HepG2 (cell line): ENCODE measurements at regions not wholly inside any gene's neighbourhood (a gene's known extent, or its start where the extent isn't known, plus 50 kb on each side); places are given as distances from the start of the nearest gene placed in this dataset.

Experiments used
- ATAC-seq: fragments of 200-7000 bp; cut with Tn5 transposase; 3 replicates; pipeline ENCODE4 v1.9.1; 2020; ENCODE audit warnings: mild to moderate bottlenecking, moderate library complexity
- BruUV-seq: library from RNA; stranded (reverse); fragments of 400-500 nt; replicated peaks from 2 replicates; lab custom pipeline; 2021; lab: Mats Ljungman, UMichigan
- CTCF ChIA-PET: fragments of 300-600 bp; formaldehyde crosslinking; extraction: SDS; loops from one replicate; lab custom pipeline; 2021; ENCODE audit warnings: low total read pairs, inconsistent platforms, low intra/inter-chr PET ratio; lab: Yijun Ruan, JAX
- POLR2A ChIA-PET: fragments of 350-600 bp; sonication (Branson Sonifier 250); formaldehyde crosslinking; loops from one replicate; lab custom pipeline; 2020; ENCODE audit warnings: antibody characterized with exemption, inconsistent platforms; lab: Yijun Ruan, JAX
- DNase-seq: peaks from one replicate; pipeline ENCODE4 v3.0.0-alpha.2; 2015; ENCODE audit warnings: low spot score
- FAIRE-seq: peaks from 3 replicates; lab custom pipeline; 2011; peaks lifted over from hg19 to GRCh38; lab: Jason Lieb, UNC
- H2AFZ ChIP-seq: one replicate; pipeline ENCODE4 v1.6.1; 2011; ENCODE audit warnings: low read length, inconsistent platforms
- H3K27ac ChIP-seq: fragments of 300-600 bp; 3 replicates; pipeline ENCODE4 v1.8.0; 2011; ENCODE audit warnings: mixed run types, mild to moderate bottlenecking, mixed read lengths, low read length, inconsistent platforms; ENCODE audit not compliant: insufficient read depth; ENCODE audit errors: extremely low read length
- H3K27me3 ChIP-seq, 2 experiments: fragments of 200-600 bp in 1 of 2; 2 replicates in 1 of 2; 3 replicates in 1 of 2; pipeline versions ENCODE4 v1.6.0 to v1.8.0; 2011; ENCODE audit warnings: low read length in 2 of 2, mild to moderate bottlenecking in 2 of 2, moderate library complexity in 2 of 2, inconsistent platforms in 1 of 2; ENCODE audit not compliant: insufficient read depth in 2 of 2, control insufficient read depth in 1 of 2
- H3K36me3 ChIP-seq, 2 experiments: fragments of 200-600 bp in 1 of 2; replicated peaks in 1 of 2; 2 replicates in 1 of 2; 3 replicates in 1 of 2; pipeline versions ENCODE4 v1.5.1 to v1.8.0; 2011; ENCODE audit warnings: low read length in 2 of 2, inconsistent platforms in 1 of 2; ENCODE audit not compliant: insufficient read depth in 2 of 2, control insufficient read depth in 1 of 2
- H3K4me1 ChIP-seq: 2 replicates; pipeline ENCODE4 v1.5.1; 2012; ENCODE audit warnings: low read length, inconsistent platforms; ENCODE audit not compliant: insufficient read depth
- H3K4me2 ChIP-seq: 2 replicates; pipeline ENCODE4 v1.6.0; 2011; ENCODE audit warnings: low read depth, low read length, inconsistent platforms
- H3K4me3 ChIP-seq, 3 experiments: fragments of 200-600 bp in 1 of 3; sonication (generic), shearing (Covaris generic) in 1 of 3; replicated peaks in 1 of 3; 2 replicates each; pipeline ENCODE4 v1.5.1; 2011 to 2016; ENCODE audit warnings: low read length in 3 of 3, inconsistent platforms in 2 of 3, low read depth in 2 of 3, mild to moderate bottlenecking in 2 of 3, control low read depth in 1 of 3, mixed read lengths in 1 of 3; ENCODE audit not compliant: insufficient read depth in 1 of 3
- H3K79me2 ChIP-seq: one replicate; pipeline ENCODE4 v1.6.1; 2011; ENCODE audit warnings: low read length, inconsistent platforms; ENCODE audit not compliant: insufficient read depth
- H3K9ac ChIP-seq: 2 replicates; pipeline ENCODE4 v1.6.0; 2011; ENCODE audit warnings: mild to moderate bottlenecking, low read depth, low read length, inconsistent platforms; ENCODE audit not compliant: insufficient read depth
- H3K9me3 ChIP-seq: 2 replicates; pipeline ENCODE4 v1.5.1; 2012; ENCODE audit warnings: mild to moderate bottlenecking, low read length
- H4K20me1 ChIP-seq: 2 replicates; pipeline ENCODE4 v1.6.0; 2011; ENCODE audit warnings: inconsistent platforms, mild to moderate bottlenecking, low read length, moderate library complexity; ENCODE audit not compliant: insufficient read depth
- DR1 ChIP-seq: sonication (generic); formaldehyde crosslinking; IDR thresholded peaks from 2 replicates; pipeline ENCODE4 v1.8.0; 2021; ENCODE audit warnings: mild to moderate bottlenecking, missing genetic modification reagents, inconsistent platforms
- FOXA3 ChIP-seq: IDR thresholded peaks from 2 replicates; pipeline ENCODE4 v1.6.1; 2016; ENCODE audit warnings: missing genetic modification reagents, missing compliant biosample characterization
- GATAD2A ChIP-seq: IDR thresholded peaks from 2 replicates; pipeline ENCODE4 v1.6.1; 2016
- IRX3 ChIP-seq: sonication (generic); formaldehyde crosslinking; IDR thresholded peaks from 2 replicates; pipeline ENCODE4 v1.8.1; 2023; ENCODE audit warnings: mild to moderate bottlenecking, low read depth, missing genetic modification reagents, borderline replicate concordance
- MIXL1 ChIP-seq: IDR thresholded peaks from 2 replicates; pipeline ENCODE4 v1.6.1; 2016
- MLLT10 ChIP-seq: sonication (generic); formaldehyde crosslinking; IDR thresholded peaks from 2 replicates; pipeline ENCODE4 v1.4.0; 2020; ENCODE audit warnings: missing genetic modification reagents
- POGZ ChIP-seq: sonication (generic); formaldehyde crosslinking; IDR thresholded peaks from 2 replicates; pipeline ENCODE4 v1.4.0; 2020; ENCODE audit warnings: mild to moderate bottlenecking, missing genetic modification reagents
- SMC3 ChIP-seq: IDR thresholded peaks from 2 replicates; pipeline ENCODE4 v1.6.1; 2011; ENCODE audit warnings: low read length, improper control_type of control experiment
- SSRP1 ChIP-seq: IDR thresholded peaks from 2 replicates; pipeline ENCODE4 v1.6.1; 2016; ENCODE audit warnings: control low read depth
- STAG1 ChIP-seq: sonication (generic); formaldehyde crosslinking; IDR thresholded peaks from 2 replicates; pipeline ENCODE4 v1.4.0; 2020; ENCODE audit warnings: missing genetic modification reagents
- ZFY ChIP-seq: sonication (generic); formaldehyde crosslinking; IDR thresholded peaks from 2 replicates; pipeline ENCODE4 v1.4.0; 2020; ENCODE audit warnings: missing genetic modification reagents
- ZMYM4 ChIP-seq: sonication (generic); formaldehyde crosslinking; IDR thresholded peaks from 2 replicates; pipeline ENCODE4 v1.8.1; 2023; ENCODE audit warnings: mild to moderate bottlenecking, missing genetic modification reagents
- ZNF781 ChIP-seq: sonication (generic); formaldehyde crosslinking; IDR thresholded peaks from 2 replicates; pipeline ENCODE4 v1.5.1; 2020; ENCODE audit warnings: borderline replicate concordance, mild to moderate bottlenecking, missing genetic modification reagents; ENCODE audit errors: not compliant biosample characterization
- ZNF891 ChIP-seq: sonication (generic); formaldehyde crosslinking; IDR thresholded peaks from 2 replicates; pipeline ENCODE4 v1.5.0; 2020; ENCODE audit warnings: mild to moderate bottlenecking, missing genetic modification reagents
- WGBS: methylation state at CpG from one replicate; pipeline ENCODE4 v1.1.6; 2017; ENCODE audit warnings: low lambda C conversion rate; 5-methylcytosine and 5-hydroxymethylcytosine counted together
- in situ Hi-C: cut with HindIII; loops from 2 replicates; pipeline ENCODE4 v1.10.0; 2017; ENCODE audit warnings: low pct_unique_long_range_greater_than_20kb; ENCODE audit not compliant: extremely low pct_ligation_motif_present
- intact Hi-C: fragments of 100-400 bp; cut with micrococcal nuclease; formaldehyde crosslinking; loops from one replicate; pipeline ENCODE4 v1.10.0; 2022; ENCODE audit not compliant: unreplicated experiment
- TF ChIP-seq, protein P1 (sequence below), 2 experiments: fragments of 450-650 bp in 1 of 2; sonication (generic) in 1 of 2; formaldehyde crosslinking; IDR thresholded peaks; 2 replicates each; pipeline versions ENCODE4 v1.5.0 to v1.8.0; 2020 to 2022; ENCODE audit warnings: mild to moderate bottlenecking in 1 of 2, missing genetic modification reagents in 1 of 2
- TF ChIP-seq, protein P2 (sequence below): sonication (generic); formaldehyde crosslinking; IDR thresholded peaks from 2 replicates; pipeline ENCODE4 v1.5.0; 2020; ENCODE audit warnings: mild to moderate bottlenecking, missing genetic modification reagents, moderate library complexity
- TF ChIP-seq, protein P3 (sequence below), 2 experiments: IDR thresholded peaks; 2 replicates each; pipeline ENCODE4 v1.6.1; 2011 to 2012; ENCODE audit warnings: low read length in 2 of 2, borderline replicate concordance in 1 of 2, low read depth in 1 of 2, mild to moderate bottlenecking in 1 of 2, moderate library complexity in 1 of 2
- TF ChIP-seq, protein P4 (sequence below): IDR thresholded peaks from 2 replicates; pipeline ENCODE4 v1.6.1; 2018; ENCODE audit warnings: missing genetic modification reagents

DNA sequence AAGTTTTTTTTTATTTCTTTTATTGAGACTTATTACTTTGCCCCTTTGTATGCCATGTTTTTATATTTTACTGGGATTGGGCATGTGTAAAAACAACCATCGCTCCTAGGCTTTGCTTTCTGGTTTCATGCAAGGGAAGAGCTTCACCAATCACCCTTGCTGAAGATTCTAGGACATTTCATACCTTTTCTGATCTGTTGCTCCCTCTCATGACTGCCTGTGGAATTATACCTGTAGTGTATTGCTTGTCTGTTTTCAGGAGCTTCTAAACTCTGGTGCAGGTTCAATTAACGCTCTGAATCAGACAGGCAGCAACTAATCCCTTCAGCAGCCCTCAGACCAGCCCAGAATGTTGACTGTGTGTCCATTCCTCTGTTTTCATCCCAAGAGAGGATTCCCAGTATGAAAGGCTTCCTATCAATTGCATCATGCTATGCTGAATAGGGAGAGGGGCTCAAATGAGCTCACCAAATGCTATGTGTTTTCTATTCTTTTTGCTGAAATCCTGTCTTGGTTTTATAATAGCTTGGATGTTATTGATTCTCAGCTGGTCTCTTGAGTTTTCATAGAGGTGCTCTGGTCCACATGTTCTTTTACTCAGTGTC, 572.9 kb upstream of the CDH6 start:
- FAIRE-seq (no peak), DNase-seq (peak; percentile 50)
- intact Hi-C loops, result loop anchor here (1.0 to 5.0 kb wide), 3 partner anchors 38 to 219 kb away; no protein-coding TSS in a partner anchor
- TF ChIP-seq, protein P1, sequence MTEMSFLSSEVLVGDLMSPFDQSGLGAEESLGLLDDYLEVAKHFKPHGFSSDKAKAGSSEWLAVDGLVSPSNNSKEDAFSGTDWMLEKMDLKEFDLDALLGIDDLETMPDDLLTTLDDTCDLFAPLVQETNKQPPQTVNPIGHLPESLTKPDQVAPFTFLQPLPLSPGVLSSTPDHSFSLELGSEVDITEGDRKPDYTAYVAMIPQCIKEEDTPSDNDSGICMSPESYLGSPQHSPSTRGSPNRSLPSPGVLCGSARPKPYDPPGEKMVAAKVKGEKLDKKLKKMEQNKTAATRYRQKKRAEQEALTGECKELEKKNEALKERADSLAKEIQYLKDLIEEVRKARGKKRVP (CRISPR knock-in tag; IDR thresholded peaks at IDR 0.05), result peak in 1 of 2 experiments; percentile 88; a peak in 2 of 4 replicates
- TF ChIP-seq, protein P2, sequence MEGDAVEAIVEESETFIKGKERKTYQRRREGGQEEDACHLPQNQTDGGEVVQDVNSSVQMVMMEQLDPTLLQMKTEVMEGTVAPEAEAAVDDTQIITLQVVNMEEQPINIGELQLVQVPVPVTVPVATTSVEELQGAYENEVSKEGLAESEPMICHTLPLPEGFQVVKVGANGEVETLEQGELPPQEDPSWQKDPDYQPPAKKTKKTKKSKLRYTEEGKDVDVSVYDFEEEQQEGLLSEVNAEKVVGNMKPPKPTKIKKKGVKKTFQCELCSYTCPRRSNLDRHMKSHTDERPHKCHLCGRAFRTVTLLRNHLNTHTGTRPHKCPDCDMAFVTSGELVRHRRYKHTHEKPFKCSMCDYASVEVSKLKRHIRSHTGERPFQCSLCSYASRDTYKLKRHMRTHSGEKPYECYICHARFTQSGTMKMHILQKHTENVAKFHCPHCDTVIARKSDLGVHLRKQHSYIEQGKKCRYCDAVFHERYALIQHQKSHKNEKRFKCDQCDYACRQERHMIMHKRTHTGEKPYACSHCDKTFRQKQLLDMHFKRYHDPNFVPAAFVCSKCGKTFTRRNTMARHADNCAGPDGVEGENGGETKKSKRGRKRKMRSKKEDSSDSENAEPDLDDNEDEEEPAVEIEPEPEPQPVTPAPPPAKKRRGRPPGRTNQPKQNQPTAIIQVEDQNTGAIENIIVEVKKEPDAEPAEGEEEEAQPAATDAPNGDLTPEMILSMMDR (CRISPR knock-in tag), result peak; percentile 64
- TF ChIP-seq ZNF781 (CRISPR knock-in tag), result no peak
- peak; percentile 83 for TF ChIP-seq SMC3
- TF ChIP-seq FOXA3 (CRISPR knock-in tag), result 0 out of 2 replicates have a peak, but pooled peaks have one; percentile 22
- peak; percentile 88 for TF ChIP-seq STAG1 (CRISPR knock-in tag)
- no peak for TF ChIP-seq ZNF891 (CRISPR knock-in tag)
- TF ChIP-seq, protein P3, sequence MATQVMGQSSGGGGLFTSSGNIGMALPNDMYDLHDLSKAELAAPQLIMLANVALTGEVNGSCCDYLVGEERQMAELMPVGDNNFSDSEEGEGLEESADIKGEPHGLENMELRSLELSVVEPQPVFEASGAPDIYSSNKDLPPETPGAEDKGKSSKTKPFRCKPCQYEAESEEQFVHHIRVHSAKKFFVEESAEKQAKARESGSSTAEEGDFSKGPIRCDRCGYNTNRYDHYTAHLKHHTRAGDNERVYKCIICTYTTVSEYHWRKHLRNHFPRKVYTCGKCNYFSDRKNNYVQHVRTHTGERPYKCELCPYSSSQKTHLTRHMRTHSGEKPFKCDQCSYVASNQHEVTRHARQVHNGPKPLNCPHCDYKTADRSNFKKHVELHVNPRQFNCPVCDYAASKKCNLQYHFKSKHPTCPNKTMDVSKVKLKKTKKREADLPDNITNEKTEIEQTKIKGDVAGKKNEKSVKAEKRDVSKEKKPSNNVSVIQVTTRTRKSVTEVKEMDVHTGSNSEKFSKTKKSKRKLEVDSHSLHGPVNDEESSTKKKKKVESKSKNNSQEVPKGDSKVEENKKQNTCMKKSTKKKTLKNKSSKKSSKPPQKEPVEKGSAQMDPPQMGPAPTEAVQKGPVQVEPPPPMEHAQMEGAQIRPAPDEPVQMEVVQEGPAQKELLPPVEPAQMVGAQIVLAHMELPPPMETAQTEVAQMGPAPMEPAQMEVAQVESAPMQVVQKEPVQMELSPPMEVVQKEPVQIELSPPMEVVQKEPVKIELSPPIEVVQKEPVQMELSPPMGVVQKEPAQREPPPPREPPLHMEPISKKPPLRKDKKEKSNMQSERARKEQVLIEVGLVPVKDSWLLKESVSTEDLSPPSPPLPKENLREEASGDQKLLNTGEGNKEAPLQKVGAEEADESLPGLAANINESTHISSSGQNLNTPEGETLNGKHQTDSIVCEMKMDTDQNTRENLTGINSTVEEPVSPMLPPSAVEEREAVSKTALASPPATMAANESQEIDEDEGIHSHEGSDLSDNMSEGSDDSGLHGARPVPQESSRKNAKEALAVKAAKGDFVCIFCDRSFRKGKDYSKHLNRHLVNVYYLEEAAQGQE (IDR thresholded peaks at IDR 0.05; ENCODE audit: borderline replicate concordance in 1 of 2, low read depth in 1 of 2, low read length in 2 of 2), result no peak
- TF ChIP-seq, protein P4, sequence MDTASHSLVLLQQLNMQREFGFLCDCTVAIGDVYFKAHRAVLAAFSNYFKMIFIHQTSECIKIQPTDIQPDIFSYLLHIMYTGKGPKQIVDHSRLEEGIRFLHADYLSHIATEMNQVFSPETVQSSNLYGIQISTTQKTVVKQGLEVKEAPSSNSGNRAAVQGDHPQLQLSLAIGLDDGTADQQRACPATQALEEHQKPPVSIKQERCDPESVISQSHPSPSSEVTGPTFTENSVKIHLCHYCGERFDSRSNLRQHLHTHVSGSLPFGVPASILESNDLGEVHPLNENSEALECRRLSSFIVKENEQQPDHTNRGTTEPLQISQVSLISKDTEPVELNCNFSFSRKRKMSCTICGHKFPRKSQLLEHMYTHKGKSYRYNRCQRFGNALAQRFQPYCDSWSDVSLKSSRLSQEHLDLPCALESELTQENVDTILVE, result 0 out of 2 replicates have a peak, but pooled peaks have one; percentile 40
- no peak for TF ChIP-seq IRX3 (CRISPR knock-in tag)
- no peak for TF ChIP-seq DR1 (CRISPR knock-in tag)
- TF ChIP-seq MLLT10 (CRISPR knock-in tag), result no peak
- TF ChIP-seq ZMYM4 (CRISPR knock-in tag), result peak; percentile 36; the same call in 1 of the 2 replicates
- 0 out of 2 replicates have a peak, but pooled peaks have one; percentile 12 for TF ChIP-seq GATAD2A (CRISPR knock-in tag)
- peak; percentile 52; the same call in 1 of the 2 replicates for TF ChIP-seq MIXL1 (CRISPR knock-in tag)
- 0 out of 2 replicates have a peak, but pooled peaks have one; percentile 15 for TF ChIP-seq SSRP1
- no peak for TF ChIP-seq ZFY
- TF ChIP-seq POGZ, result no peak

More for the DNA sequence above, 572.9 kb upstream of the CDH6 start:
- no peak overlapping the region for H3K4me2 ChIP-seq
- WGBS, result 5% methylated on average over 2 of the region's 2 CpGs
- peak; percentile 89 for ATAC-seq
- H3K9me3 ChIP-seq, result no peaks in the 10 kb centered on the region
- BruUV-seq, result no TSS peak
- POLR2A ChIA-PET, result interaction anchor here (0.6 kb wide), 1 partner anchor 39 kb away, joined by 4 read pairs; no protein-coding TSS in a partner anchor
- no peak overlapping the region for H3K9ac ChIP-seq
- no peaks in the 10 kb centered on the region for H4K20me1 ChIP-seq
- no peak overlapping the region for H3K4me3 ChIP-seq
- H3K79me2 ChIP-seq, result no peaks in the 10 kb centered on the region
- no peaks in the 10 kb centered on the region for H3K36me3 ChIP-seq
- no peak overlapping the region for H2AFZ ChIP-seq
- H3K27me3 ChIP-seq, result no peaks in the 10 kb centered on the region
- H3K4me1 ChIP-seq, result peaks cover 8% of the 10 kb centered on the region; the same call in 1 of the 2 replicates
- H3K27ac ChIP-seq, result no peak overlapping the region
- CTCF ChIA-PET, result interaction anchor here (1.6 kb wide), 1 partner anchor 219 kb away, joined by 5 read pairs; no protein-coding TSS in a partner anchor
- in situ Hi-C loops, result no loop called here
